HG03103 (cell line): ENCODE measurements at regions not wholly inside any gene's neighbourhood (a gene's known extent, or its start where the extent isn't known, plus 50 kb on each side); places are given as distances from the start of the nearest gene placed in this dataset.

ENCODE experiments used
- ATAC-seq: cut with Tn5 transposase; IDR thresholded peaks from one replicate; pipeline ENCODE4 v1.9.1; 2021; ENCODE audit warnings: low read depth; ENCODE audit not compliant: unreplicated experiment

DNA sequence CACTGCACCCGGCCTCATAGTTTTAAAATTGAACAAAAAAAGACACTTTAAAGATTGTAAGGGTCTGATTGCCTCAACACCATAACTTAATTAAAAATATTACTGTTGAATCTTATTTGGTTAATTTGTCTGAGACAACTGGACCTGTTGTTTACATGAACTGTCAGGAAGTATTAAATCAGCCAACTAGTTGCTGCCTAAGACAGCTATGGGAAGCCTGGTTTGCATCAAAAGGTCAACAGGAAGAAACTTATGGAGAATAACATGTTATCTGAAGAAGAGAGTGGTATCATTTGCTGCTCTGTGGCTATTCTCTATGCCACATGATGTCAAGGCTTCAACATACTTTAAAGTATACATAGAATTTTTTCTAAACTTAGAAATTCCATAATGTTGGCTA lies 853.5 kb upstream of the ADAMTS5 start:
- ATAC-seq: no peak

DNA sequence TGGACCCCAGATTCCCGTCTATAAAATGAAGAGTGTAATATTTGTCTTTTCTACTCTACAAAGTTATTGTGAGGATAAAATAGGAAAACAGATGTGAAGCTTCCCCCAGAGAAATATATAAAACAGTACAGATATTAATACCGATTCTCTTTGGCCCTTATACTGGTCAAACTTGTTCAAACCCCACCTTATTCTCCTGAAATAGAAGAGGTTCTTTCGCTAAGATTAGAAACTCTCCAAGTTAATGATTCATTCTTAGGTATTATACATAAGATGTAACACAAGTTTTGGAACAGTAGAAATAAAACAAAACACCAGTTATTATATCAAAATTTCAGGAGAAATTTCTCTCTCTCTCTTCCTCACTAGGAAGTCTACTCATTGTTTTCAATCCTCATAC lies 852.4 kb upstream of the ADAMTS5 start:
- no peak for ATAC-seq

DNA sequence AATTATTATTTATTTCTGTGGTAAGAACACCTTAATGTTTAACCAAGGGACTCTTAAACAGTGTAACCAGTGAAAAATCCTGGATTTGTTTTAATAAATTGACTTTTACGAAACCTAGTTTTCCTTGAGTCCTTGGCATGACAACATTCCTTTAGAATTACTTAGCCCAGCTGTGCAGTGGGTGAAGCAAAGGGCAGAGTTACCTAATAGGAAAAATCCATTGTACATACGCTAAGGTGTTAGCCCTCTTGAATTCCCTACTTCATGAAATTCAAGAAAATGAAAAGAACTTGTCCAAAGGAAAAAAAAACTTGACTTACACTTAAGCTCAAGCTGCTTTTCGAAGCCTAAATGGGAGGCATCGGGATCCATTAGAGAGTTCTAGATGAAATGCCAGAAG lies 852.0 kb upstream of the ADAMTS5 start:
- no peak for ATAC-seq

DNA sequence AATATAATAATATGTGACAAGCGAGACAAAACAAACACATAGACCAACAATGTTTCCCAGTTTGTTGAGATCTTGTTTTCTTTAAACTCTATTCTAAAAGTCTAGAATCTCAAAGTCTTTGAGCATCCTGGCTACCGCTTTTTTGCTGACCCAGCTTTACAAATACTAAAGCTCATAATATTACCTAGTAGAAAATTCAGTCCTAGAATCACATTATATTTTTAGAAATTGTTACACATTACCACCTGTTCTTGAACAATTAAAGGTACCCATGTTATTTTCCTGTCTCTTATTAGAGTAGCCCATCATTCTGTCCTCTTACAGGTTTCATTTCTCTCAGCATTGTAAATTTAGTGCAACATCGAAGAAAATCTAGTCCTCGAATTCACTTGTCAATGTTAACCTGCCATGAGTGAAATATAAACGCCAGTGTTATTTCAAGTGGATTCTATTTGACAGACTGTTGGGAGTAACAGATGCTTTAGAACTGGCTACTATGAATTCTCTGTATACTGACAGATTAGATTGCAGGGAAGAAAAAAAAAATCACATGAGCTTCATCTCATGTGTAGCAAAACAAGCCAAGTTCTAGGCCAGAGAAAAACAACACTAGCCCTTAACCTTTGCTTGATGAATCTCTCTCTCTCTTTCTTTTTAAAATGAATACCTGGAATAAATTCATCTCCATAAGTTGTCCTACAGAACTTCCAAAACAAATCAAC lies 851.2 kb upstream of the ADAMTS5 start:
- no peak for ATAC-seq

DNA sequence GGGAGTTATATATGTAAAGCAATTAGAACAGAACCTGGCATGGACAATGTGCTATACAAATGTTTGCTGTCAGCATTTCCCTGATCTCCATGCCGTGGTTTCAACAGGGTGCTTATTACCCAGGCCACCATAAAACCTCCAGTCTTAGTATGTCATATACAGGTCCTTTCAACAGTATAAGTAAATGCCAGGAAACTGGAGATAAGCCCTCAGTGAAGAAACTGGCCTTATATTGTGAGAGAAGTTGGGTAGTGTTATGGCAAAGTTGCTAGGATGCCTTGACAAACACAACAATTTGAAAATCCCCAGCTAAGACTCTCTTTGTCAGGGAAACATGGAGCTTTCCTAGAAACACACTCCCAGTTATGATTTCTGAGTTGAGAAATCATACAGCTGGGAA lies 850.2 kb upstream of the ADAMTS5 start:
- ATAC-seq: no peak

DNA sequence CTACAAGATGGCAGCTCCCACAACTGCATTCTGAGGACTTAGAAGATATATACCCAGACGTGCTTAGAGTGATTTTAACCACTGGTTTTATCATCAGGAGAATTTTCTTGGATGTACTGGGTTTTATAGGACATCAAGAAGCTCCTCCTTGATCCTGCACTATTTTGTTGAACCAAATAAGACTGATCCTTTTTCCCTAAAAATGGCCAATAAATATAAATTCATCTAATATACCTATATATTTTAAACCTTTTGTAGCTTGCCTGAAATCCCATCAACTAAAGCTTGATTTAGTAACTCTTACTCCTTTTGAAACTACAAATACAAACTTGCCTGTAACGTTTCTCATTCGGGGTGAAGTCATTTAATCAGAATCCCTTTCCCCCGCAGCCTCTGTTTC lies 849.4 kb upstream of the ADAMTS5 start:
- ATAC-seq: no peak

DNA sequence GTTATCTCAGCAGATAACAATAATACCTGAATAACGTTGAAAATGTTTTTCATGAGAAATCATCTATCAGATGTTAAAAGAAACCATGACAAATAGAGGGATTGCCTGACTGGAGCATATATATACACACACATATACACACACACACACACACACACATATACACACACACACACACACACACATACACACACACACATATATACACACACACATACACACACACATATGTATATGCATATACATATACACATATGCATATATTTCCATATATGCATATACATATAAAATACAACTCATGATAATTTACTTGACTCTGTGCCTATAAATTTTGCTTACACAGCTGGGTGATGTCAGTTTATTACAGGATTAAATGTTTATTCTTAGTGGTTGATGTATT lies 847.3 kb upstream of the ADAMTS5 start:
- ATAC-seq: no peak

DNA sequence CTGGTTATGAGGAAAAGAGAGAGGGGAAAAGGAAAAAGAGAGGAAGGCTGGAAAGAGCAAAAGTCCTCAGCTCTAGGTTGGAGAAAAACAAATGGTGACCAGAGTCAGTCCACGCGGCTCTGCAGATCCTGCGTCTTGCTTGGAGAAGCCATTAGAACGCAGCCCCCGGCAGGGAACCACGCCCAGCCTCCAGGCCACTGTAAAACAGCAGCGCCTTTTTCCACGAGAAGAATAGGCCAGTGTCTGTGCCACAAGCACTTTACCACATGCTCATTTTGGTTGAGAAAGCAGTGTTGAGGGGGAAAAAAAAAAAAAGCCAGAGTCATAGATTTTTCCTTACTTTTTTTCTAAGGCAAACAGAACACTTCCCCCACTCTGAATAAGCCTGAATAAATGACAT lies 846.9 kb upstream of the ADAMTS5 start:
- no peak for ATAC-seq

DNA sequence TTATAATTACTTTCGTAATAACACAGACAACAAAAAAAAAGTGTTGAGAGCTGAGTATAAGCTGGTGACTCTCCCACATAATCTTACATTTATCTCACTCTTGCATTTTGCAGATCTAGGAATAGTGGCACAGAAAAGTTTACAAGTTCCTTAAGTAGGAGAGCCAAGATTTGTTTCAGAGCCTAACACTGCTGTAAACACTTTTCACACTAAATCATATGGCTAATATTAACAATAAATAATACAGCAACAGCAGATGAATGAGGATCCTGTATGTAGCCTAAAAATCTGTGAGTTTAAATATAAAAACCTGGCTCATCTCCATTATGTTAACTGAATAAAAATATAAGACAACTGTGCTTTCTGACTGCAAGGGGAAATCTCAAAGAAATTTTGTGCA lies 846.5 kb upstream of the ADAMTS5 start:
- ATAC-seq: no peak

DNA sequence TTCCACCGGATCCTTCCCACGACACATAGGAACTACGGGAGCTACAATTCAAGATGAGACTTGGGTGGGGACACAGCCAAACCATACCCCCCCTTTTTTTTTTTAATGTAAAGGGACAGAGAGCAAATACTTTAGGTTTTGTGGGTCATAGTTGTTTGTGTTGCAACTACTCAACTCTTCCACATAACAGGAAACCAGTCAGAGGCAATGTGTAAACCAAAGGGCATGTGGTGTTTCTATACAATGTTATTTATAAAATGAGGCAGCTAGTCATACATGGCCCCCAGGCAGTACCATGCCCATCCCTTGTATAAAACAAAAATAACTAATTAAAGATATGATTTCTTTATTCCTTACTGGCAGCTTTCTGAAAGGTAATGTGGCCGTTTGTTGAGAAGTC lies 845.4 kb upstream of the ADAMTS5 start:
- ATAC-seq: no peak

DNA sequence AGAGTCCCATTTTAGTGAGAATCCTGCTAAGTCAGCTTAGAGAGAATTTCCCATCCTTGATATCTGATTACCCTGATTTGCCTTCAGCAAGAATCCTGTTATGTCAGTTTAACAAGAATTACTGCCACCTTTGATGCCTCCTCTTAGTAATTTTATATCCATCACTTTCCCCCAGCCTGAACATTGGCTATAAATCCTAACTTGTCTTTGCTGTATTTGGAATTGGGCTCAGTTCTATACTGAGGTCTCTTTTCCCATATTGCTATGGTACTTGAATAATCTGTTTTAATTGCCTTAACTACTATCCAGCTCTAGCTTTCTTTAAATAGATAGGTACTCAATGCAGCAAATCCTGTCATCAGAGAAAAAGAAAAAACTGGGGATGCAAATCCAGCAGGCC lies 842.0 kb upstream of the ADAMTS5 start:
- no peak for ATAC-seq

DNA sequence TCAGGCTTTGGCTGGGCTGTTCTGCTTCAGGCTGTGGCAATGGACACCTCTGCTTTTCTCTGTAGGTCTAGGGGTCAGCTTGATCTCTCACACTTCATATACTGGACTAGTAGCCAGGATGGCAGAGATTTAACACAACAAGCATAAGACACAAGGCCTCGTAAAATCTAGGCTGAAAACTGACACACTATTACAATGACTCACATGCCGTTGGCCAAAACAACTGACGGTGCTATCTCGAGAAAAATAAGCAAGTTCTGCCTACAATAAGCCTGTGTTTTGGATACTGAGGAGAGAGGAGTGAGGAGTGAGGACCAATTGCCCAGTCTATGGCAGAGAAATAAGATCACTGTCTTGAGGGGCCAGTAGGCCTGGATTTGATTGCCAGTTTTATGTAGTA lies 840.7 kb upstream of the ADAMTS5 start:
- ATAC-seq: no peak

DNA sequence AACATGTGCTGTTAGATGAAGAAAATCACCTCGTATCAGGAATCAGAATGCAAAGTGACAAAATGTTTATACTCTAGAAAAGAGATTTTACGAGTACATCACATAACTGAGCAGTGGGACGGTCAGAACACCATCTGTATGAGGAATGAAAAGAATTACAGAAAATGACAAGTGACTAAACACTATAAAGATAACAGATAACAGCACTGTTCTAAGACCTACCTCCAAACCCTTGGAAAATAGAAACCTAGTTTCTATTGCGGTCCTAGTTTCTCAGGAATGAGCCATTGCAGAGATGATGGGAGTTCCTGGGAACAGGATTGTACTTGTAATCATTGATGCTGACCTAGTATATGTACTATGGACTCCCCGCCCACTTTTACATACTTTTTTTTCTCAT lies 839.4 kb upstream of the ADAMTS5 start:
- ATAC-seq: no peak

DNA sequence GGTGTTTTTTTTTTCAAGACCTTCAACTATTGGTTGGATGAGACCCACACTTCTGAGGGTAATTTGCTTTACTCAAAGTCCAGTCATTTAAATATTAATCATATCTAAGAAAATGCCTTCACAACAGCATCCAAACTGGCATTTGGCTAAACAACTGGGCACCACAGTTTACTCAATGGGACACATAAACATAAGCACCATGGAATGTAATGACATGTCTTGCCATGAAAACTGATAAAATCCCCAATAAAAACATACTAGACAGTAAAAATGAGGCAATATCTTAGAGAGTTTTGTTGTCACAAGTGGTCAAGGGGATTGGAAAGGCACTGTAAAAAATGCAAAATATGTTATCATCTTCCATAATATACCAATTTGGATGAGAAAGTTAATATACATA lies 838.8 kb upstream of the ADAMTS5 start:
- no peak for ATAC-seq

DNA sequence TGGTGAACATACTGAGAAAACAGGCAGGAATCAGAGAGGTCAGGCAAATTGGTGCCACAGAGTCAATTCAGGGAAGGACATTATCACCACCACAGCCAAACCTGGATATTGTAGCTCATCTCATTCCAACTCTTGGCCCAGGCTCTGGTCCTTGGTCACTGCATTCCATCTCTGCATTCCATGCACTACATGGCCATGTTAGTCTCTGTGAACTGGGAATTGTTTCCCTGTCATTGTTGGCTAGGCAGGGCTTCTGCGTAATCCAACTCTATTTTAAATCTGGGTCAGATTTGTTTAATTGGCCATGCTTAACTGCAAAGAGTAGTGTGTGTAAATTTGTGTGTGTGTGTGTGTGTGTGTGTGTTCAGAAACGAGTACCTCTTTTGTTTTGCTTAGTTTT lies 837.6 kb upstream of the ADAMTS5 start:
- ATAC-seq: no peak

DNA sequence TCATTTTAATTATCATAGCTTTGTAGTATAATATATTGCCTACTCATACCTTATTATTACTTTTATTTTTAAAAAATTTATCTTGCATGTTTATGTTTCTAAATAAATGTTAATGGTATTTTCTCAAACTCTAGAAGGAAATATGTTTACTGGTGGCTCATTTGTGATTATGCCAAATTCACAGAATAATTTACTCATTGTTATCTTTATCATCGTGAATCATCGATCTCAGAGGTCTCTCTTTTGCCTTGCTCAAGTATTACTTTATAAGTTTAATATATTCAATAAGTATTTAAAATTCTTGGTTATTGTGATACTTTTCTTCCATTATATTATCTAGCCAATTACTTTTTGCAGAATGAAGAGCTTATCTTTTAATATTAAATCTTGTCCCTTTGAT lies 836.7 kb upstream of the ADAMTS5 start:
- ATAC-seq: no peak

DNA sequence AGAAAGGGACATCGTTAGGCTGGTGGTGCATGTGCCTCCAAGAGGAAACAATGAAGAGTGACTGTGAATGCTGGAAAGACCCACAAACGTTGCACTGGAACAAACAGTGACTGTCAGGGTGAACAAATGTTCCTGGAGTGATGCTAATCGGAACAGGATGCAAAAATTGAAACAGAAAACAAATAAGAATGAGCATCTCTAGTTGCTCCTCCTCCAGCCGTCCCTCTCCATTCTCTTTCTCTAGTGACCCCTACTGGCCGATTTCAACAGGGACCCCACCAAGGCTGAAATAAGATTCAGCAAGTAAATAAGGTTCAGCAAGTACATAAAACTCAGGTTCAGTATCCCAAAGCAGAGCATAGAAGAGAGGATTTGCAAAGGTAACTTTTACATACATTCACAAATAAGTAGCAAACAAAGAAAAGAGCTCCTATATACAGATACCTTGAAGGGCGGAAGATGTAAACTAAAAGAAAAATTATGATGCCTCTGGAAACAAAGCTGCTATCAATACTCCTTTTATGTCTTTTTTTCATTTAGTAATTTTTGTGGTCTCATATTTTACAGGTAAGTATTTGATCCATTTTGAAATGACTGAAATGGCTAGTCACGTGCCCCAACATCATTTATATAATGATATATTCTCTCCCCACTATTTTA lies 836.1 kb upstream of the ADAMTS5 start:
- peak; percentile 83 for ATAC-seq

DNA sequence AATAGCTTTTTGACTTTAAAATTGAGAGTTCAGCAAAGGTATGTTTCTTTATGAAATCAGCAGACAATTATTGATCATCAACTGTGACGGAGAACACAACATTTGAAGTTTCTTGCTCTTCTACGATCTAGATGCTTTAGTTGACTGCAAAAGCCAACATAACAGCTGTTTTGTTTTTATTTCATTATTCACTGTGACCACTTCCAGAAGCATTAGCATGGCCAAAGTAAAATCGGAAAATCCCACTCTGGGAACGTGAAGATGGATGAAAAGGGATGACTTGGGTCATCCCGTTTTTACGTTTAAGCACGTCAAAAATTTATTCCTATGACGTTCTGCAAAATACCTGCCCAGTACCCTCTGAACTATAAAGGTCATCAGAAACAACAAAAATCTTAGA lies 833.0 kb upstream of the ADAMTS5 start:
- ATAC-seq: no peak

DNA sequence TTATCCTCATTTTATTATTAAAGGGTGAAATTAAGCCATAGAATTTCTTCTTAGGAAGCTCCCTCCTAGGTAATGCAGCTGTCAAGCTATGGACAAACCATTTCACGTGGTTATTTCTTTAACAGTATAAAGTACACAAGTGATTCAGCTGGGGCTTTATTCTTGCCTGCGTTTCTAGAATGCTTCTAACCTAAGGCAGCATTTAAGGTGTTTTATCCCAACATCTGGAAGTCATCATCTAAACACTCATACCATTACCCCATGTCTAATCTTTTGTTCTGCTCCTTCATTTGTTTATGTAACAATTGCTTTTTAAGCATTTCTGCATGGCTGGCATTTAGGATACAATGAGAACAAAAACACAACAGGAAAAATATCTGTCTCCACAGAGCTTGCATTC lies 829.2 kb upstream of the ADAMTS5 start:
- no peak for ATAC-seq

DNA sequence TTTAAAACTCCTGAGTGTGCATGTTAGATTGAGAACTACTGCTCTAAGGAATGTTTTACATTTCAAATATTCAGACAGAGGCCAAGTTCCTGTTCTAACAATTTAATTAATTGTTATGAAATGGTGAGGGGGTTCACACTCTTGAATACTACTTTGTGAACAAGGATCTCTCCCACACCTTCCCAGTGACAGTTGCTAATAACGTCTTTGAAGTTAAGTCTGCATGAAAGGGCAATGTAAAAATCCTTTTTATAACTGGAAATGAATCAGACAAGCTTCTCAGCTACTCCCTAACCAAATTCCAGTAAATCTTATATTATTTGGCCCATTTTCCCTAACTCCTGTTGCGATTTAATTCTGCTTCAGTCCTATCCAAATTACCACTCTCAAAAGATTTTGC lies 828.5 kb upstream of the ADAMTS5 start:
- no peak for ATAC-seq

DNA sequence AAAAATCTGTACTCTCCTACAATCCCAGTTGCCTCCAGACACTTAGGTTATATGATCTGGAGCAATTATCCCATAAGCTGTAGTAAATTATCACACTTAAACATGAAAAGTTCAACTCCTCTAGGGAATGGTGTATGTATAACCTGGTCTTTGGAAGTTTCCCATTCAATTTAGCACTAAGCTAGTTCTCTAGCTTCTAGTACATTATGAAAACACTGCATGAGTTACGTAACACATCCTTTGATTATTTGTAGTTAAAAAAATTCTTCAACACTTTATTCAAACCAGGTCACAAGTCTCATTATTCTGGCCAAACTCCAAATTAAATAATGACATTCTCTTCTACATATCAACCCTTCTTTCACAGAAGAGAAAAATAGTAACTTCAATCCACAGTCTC lies 827.0 kb upstream of the ADAMTS5 start:
- ATAC-seq: no peak

DNA sequence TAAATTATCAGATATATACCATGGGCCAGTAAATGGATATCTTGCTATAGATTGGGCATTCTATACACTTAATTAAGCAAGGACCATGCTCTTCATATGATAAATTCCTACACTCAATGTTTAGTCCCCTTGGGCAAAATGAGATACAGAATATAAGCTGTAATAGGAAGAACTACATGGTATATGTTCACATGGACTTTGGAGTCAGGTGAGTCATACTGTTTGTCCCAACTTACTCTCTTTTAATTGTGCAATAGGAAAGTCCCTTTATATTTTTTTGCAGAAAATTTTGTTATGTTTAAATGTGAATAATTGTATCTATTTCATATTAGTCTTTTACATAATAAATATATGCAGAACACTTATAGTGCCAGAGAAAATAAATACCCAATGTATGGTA lies 820.2 kb upstream of the ADAMTS5 start:
- no peak for ATAC-seq

DNA sequence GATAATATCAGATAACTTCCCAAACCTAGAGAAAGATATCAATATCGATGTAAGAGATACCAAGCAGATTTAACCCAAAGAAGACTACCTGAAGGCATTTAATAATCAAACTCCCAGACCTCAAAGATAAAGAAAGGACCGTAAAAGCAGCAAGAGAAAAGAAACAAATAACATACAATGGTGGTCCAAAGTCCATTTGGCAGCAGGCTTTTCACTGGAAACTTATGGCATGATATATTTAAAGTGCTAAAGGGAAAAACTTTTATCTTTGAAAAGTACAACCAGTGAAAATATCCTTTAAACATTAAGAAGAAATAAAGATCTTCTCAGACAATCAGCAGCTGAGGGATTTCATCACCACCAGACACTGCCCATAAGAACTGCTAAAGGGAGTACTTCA lies 812.7 kb upstream of the ADAMTS5 start:
- ATAC-seq: no peak
